Cardiac muscle cell (in vitro differentiated cells and primary cell): ENCODE measurements at regions not wholly inside any gene's neighbourhood (a gene's known extent, or its start where the extent isn't known, plus 50 kb on each side); places are given as distances from the start of the nearest gene placed in this dataset.
"Not testable (repeated sequence)": the region's sequence is repeated elsewhere in the genome, so short reads cannot be mapped to it uniquely, and the experiment has no call there.

Source experiments
- DNase-seq, 2 donors: peaks; one replicate each; pipeline versions ENCODE4 v3.0.0 to v3.0.0-alpha.2; 2010 to 2017; ENCODE audit warnings: low read depth in 1 of 2, low spot score in 1 of 2
- H3K27ac ChIP-seq: fragments of 200-600 bp; sonication (generic); 2 replicates; pipeline ENCODE4 v1.5.1; 2016
- H3K27me3 ChIP-seq: fragments of 200-600 bp; sonication (generic); 2 replicates; pipeline ENCODE4 v1.6.0; 2016; ENCODE audit warnings: control low read depth
- H3K36me3 ChIP-seq: fragments of 200-600 bp; sonication (generic); 2 replicates; pipeline ENCODE4 v1.5.1; 2016; ENCODE audit warnings: control low read depth
- H3K4me1 ChIP-seq: fragments of 200-600 bp; sonication (generic); 2 replicates; pipeline ENCODE4 v1.8.1; 2017; ENCODE audit warnings: low read depth, mild to moderate bottlenecking, mixed run types
- H3K4me3 ChIP-seq: fragments of 200-600 bp; sonication (generic); 2 replicates; pipeline ENCODE4 v1.5.1; 2016; ENCODE audit warnings: mild to moderate bottlenecking
- H3K9me3 ChIP-seq: fragments of 200-600 bp; sonication (generic); 2 replicates; pipeline ENCODE4 v1.5.1; 2017; ENCODE audit warnings: low read depth, mild to moderate bottlenecking, control low read depth

GRCh38 chr9:42931045-42931444 lies 747.6 kb downstream of the SPATA31A6 start:
- H3K4me1 ChIP-seq, H3K36me3 ChIP-seq, H3K9me3 ChIP-seq, H3K4me3 ChIP-seq, H3K27me3 ChIP-seq, DNase-seq, H3K27ac ChIP-seq: not testable (repeated sequence)

GRCh38 chr9:42937583-42938235 lies 754.2 kb downstream of the SPATA31A6 start:
- not testable (repeated sequence) for H3K4me1 ChIP-seq, DNase-seq, H3K27ac ChIP-seq, H3K36me3 ChIP-seq, H3K4me3 ChIP-seq, H3K9me3 ChIP-seq, H3K27me3 ChIP-seq

GRCh38 chr9:42947050-42947449 lies 763.6 kb downstream of the SPATA31A6 start:
- not testable (repeated sequence) for H3K4me3 ChIP-seq, DNase-seq, H3K4me1 ChIP-seq, H3K27ac ChIP-seq, H3K36me3 ChIP-seq, H3K27me3 ChIP-seq, H3K9me3 ChIP-seq

DNA sequence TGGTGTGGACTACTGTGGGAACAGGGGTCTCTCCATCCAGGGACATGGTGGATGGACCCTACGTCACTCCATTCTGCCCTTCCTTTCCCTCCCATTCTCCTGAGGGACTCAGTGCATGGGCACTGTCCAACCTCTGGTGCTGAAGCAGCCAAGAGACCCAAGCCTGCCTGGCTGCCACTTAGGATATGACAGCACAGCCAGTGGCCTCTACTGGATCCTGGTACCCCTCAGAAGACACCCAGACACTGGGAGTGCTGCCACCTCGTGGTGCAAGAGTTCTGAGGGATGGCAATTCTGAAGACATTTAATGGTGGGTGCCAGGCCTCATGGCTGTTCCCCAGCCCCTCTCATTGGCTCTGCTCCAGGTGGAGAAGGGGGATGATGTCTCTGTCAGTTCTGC lies 767.8 kb downstream of the SPATA31A6 start:
- not testable (repeated sequence) for H3K9me3 ChIP-seq, H3K4me1 ChIP-seq, H3K36me3 ChIP-seq, H3K27me3 ChIP-seq, H3K4me3 ChIP-seq, H3K27ac ChIP-seq
- DNase-seq, result peak in 1 of 2 donors; percentile 27

DNA sequence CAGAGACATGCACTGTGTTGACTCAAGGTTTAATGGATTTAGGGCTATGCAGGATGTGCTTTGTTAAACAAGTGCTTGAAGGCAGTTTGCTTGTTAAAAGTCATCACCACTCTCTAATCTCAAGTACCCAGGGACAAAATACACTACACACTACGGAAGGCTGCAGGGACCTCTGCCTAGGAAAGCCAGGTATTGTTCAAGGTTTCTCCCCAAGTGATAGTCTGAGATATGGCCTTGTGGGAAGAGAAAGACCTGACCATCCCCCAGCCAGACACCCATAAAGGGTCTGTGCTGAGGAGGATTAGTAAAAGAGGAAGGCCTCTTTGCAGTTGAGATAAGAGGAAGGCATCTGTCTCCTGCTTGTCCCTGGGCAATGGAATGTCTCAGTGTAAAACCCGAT lies 781.7 kb downstream of the SPATA31A6 start:
- H3K36me3 ChIP-seq, H3K9me3 ChIP-seq, H3K4me3 ChIP-seq, H3K27ac ChIP-seq, H3K4me1 ChIP-seq, H3K27me3 ChIP-seq, DNase-seq: not testable (repeated sequence)

- not testable (repeated sequence) for DNase-seq
These were observed 788.4 kb downstream of the SPATA31A6 start for GRCh38 chr9:42971872-42972271.

GRCh38 chr9:42974725-42975124 lies 791.3 kb downstream of the SPATA31A6 start:
- DNase-seq, result not testable (repeated sequence)

More at GRCh38 chr9:42971872-42972271, 788.4 kb downstream of the SPATA31A6 start:
- H3K36me3 ChIP-seq, H3K4me1 ChIP-seq, H3K9me3 ChIP-seq, H3K27ac ChIP-seq, H3K4me3 ChIP-seq: not testable (repeated sequence)
- peaks cover 13% of the 10 kb centered on the region for H3K27me3 ChIP-seq

DNA sequence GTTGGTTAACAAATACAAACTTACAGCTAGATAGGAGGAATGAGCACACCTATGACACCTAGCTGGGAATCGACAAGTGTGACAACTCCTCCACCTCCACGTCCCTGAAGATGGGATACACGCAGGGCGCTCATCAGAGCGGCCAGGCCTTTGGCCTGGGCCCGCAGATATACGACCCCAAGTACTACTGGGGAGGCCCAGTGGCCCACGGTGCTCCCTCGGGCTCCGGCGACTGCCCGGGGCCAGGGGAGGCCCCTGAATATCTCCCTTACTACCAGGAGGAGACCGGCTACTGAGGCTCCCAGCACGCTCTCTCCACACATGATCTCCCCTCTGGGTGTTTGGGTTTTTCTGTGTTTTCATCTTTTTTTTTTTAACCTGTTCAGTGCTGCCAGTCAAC lies 801.3 kb downstream of the SPATA31A6 start:
- DNase-seq, result not testable (repeated sequence)

More at GRCh38 chr9:42974725-42975124, 791.3 kb downstream of the SPATA31A6 start:
- not testable (repeated sequence) for H3K4me3 ChIP-seq, H3K36me3 ChIP-seq, H3K4me1 ChIP-seq, H3K27ac ChIP-seq, H3K9me3 ChIP-seq
- H3K27me3 ChIP-seq, result peaks cover 13% of the 10 kb centered on the region

More for the DNA sequence above, 801.3 kb downstream of the SPATA31A6 start:
- H3K9me3 ChIP-seq, H3K4me3 ChIP-seq, H3K27ac ChIP-seq, H3K36me3 ChIP-seq, H3K4me1 ChIP-seq, H3K27me3 ChIP-seq: not testable (repeated sequence)
